GM19467 (cell line): ENCODE measurements at regions not wholly inside any gene's neighbourhood (a gene's known extent, or its start where the extent isn't known, plus 50 kb on each side); places are given as distances from the start of the nearest gene placed in this dataset.

ENCODE experiments used
- ATAC-seq: cut with Tn5 transposase; IDR thresholded peaks from one replicate; pipeline ENCODE4 v1.9.1; 2021; ENCODE audit warnings: mild to moderate bottlenecking, moderate library complexity; ENCODE audit not compliant: unreplicated experiment

DNA sequence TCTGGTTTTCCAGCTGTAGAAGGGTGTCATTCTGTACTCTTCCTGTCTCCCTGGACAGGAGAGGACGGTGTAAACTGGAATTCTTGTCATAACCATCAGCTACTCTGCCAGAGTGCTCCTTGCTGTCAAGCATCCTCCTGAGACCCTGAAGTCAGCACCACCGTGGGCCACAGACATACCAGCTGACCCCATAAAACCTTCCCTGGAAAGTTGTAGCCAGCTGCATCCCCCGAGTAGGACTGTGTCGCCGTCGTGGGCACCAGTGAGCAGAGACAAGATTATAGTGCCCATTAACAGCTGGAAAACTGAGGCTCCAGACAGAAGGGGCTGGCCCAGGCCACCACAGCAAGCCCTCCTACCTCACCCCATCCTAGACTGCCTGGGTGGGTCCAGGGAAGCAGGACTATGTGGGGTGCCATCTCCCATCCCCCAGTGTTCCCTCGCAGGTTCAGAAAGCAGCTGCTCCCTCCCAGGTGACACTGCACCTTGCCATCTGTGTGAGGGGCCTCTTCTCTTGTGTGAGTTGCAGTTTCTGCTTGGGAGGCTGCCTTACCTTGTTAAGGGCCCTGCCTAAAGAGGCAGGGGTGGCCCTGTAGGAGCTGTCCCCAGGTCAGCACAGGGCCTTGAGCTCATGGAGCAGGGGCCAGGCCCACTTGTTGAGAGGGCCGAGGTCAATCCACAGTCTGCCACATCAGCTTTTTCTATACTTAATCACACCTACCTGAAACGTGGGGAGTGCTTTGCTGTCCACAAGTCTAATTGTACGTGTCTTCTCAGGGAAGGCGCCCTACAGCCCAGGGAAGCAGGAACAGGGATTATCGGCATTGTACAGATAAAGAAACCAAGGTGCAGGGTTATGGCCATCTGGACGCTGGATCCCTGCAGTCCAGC, 191.9 kb upstream of the LINGO1 start:
- ATAC-seq: no peak

DNA sequence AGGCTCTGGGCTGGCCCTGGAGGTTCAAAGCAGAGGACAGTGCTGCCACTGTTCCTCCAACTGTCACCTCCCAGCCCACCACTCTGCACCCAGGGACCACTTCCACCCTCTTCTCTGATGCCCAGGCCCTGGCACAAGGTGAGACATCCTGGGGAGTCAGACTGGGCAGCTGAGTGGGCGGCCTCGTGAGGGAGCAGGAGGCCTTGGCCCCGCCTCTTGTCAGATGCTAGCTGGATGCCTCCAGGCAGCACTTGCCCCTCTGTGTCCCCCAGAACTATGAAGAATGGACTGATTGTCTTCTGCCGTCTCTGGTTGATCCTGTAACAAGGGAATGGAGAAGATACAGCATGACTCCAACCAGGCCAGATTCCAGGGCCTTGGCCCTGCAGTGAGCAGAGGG, 191.0 kb upstream of the LINGO1 start:
- ATAC-seq: no peak

- no peak for ATAC-seq
Measured at GRCh38 chr15:77822631-77823230, 190.0 kb upstream of the LINGO1 start.

GRCh38 chr15:77821959-77822256, 189.2 kb upstream of the LINGO1 start:
- ATAC-seq: no peak

GRCh38 chr15:77821188-77821958, 188.7 kb upstream of the LINGO1 start:
- ATAC-seq: no peak

DNA sequence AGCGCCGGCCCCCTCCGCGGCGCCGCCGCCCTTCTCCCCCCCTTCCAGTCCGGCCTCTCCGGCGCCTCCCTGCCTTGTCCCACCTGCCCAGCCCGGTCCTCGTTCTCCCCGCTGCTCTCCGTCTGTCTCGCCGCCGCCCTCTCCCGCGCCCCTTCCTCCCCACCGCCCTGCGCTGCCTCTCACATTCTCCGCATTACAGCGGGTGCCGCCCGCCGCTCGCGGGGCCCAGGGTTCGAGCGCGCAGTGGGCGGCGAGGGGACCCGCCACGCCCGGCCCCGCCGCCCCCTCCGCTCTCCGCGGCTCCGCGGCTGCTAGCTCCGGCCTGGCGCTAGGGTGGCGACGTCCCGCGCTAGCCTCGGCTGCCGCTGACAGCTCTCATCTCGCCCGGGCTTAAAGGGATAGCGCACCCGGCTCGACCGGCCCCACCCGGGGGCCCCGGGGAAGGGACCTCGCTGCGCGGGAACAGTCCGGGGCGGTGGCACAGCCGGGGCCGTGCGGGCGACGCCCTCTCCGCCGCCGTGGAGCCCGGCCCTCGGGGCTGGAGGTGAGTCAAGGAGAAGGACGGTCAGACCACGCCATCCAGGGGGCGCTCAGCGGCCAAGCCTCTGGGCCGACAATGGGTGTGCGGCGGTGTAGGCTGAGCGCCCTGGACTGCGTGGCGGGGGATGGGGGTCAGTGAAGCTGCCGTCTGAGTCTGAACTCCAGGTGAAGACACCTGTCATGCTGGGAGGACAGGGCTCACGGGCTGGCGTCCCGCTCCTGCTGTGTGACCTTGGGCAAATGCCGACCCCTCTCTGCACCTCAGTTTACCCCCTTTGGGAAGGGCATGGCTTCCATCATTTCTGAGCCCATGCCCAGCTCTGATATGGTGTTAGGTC, 187.4 kb upstream of the LINGO1 start:
- no peak for ATAC-seq

GRCh38 chr15:77819048-77819850, 186.5 kb upstream of the LINGO1 start:
- ATAC-seq: no peak

DNA sequence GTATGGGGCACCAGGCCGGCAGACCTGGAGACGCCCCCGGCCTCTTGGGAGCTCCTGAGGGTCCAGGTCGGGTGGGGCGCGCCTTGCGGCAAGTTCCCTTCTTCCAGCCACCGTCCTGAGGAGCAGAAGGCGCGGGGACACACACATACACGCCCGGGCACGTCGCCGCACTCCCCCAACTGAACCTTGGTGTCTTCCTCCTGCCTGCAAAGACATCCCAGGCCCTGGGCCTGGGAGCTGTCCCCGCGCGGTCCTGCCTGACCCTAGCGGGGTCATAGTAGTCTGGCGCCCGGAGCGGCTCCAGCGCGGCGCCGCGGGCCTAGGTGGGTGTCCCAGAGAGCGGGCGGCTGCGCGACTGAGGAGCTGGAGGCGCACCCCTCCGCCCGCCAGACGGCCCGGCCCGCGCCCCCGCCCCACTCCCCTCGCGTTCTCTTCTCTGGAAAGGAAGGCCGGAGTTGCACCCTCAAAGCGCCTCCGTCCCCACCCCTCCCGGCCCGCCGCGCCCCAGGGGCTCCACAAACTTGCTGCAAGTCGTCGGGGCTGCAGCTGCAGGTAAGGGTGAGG, 185.9 kb upstream of the LINGO1 start:
- ATAC-seq: no peak

- ATAC-seq: no peak
Measured at GRCh38 chr15:77817434-77817833, 184.7 kb upstream of the LINGO1 start.

DNA sequence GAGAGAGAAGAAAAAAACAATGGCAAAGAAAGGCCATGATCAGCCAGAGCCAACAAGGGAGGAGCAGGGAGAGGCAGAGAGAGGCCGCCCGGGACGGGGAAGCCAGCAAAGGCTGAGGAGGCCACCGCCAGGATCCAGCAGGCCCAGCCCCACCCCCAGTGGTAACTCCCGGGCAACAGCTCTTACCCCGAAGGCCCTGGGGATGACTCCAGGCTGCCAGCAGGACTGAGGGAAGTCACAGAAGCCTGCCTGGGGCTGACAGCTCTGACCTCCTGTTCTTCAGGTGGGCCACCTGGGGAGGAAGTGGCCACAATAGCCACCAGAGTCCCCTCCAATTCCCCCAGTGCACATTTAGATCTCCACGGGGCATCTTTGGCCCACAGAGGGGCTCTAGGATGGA, 184.3 kb upstream of the LINGO1 start:
- ATAC-seq: no peak

DNA sequence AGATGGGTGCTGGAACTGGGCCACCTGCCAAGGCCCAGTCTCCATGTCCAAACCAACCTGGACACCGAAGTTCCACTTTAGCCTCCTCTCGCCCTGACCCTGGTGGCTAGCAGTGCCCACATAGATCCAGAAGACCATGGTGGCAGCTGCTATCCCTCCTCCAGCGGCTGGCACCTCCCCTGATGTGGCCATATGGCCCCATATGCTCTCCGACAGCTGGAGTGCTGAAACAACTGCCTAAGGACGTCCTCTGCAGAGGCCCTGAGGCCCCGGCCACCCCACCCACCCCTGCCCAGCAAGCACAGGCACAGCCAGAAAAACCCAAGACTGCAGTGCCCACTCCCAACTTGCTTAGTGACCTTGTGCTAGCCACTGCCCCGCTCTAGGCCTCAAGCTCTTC, 182.3 kb upstream of the LINGO1 start:
- ATAC-seq: no peak

DNA sequence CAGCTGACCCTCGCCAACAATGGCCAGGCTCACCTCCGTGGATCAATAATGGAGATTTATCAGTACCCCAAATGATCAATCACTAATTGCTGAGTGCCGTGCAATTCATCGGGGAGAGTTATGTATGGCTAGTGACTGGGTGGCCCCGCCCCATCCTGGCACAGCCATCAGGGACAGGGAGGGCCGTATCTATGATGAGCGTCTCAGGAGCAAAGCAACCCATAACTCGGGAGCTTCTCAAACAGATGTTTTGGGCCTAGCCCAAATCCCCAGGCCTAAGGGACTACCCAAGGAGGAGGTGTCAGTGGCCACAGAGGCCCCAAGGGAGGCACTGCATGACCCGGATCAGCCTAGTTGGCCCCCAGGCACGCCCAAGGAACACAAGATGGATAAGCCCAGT, 180.0 kb upstream of the LINGO1 start:
- no peak for ATAC-seq

DNA sequence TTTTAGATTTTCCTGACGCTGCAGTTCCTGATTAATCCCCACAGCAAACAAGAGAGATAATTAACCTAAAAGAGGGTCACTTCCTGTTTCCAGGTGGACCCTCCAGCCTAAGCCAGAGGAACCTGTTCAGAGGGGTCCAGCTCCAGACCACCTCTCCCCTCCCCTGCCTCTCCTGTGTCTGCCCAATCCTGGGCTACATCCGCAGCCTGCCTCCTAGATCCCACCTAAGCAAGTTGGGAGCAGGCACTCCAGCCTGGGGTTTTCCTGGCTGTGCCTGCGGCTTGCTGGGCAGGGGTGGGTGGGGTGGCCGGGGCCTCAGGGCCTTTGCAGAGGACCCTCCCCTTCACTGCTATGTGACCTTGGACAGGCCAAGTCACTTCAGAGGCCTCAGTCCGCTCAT, 178.6 kb upstream of the LINGO1 start:
- ATAC-seq: no peak

GRCh38 chr15:77810130-77810571, 177.4 kb upstream of the LINGO1 start:
- no peak for ATAC-seq

GRCh38 chr15:77808581-77809177, 176.0 kb upstream of the LINGO1 start:
- no peak for ATAC-seq

GRCh38 chr15:77808075-77808474, 175.4 kb upstream of the LINGO1 start:
- no peak for ATAC-seq

DNA sequence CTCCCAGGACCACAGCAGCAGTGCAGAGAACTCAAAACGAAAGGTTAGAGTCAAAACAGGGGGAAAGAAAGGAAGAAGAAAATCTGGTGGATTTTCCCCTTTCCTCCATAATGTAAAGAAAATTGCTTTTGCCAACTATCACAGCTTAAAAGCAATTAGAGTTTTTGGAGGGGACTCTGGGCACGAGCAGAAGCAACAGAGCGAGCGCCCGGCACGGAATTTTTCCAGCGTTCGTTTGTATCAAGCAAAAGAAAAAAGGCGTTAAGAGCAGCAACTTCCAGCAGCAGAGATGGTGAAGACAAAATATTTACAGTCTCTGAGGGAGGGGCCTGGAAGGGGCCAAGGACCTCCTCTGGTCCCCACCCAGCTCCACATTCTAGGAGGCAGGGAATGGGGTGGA, 174.9 kb upstream of the LINGO1 start:
- no peak for ATAC-seq

- no peak for ATAC-seq
Measured at GRCh38 chr15:77807115-77807514, 174.4 kb upstream of the LINGO1 start.

GRCh38 chr15:77804210-77804609, 171.5 kb upstream of the LINGO1 start:
- ATAC-seq: no peak
